Stimulated activated CD4-positive, alpha-beta T cell treated with anti-CD3 and anti-CD28 coated beads, TNF-alpha, amount 100 ng/mL, for 4 hours (primary cell): ENCODE measurements at regions not wholly inside any gene's neighbourhood (a gene's known extent, or its start where the extent isn't known, plus 50 kb on each side); places are given as distances from the start of the nearest gene placed in this dataset.
A peak's percentile ranks its signal among the peaks of the same experiment; 100 is the strongest.

ENCODE experiments used
- DNase-seq, 3 experiments: peaks; one replicate each; pipeline ENCODE4 v3.0.0-alpha.2; 2020; ENCODE audit warnings: low read depth in 3 of 3

DNA sequence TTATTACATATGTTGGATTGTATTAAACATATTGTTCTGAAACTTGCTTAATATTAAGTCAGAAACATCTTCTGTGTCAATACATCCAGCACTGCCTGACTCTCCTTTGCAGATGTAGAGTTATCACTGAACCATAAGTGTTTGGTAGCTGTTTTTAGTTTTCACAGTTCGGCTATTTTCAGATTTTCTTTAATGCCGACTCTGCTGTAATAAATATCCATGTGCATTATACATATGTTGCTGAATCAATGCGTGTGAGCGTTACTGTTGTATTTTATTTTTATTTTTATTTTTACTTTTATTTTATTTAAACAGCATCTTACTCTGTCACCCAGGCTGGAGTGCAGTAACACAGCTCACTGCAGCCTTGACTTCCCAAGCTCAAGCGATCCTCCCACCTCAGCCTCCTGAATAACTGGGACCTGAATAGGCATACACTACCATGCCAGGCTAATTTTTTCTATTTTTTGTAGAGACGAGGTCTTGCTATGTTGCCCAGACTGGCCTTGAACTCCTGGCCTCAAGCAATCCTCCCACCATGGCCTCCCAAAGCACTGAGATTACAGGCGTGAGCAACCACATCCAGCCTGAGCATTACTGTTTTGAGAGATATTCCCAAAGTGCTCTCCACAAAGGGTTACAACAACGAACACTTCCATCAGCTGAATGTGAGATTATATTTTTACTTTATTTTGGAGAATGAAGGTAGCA is 50.7 kb upstream of the NOCT start:
- no peak for DNase-seq

DNA sequence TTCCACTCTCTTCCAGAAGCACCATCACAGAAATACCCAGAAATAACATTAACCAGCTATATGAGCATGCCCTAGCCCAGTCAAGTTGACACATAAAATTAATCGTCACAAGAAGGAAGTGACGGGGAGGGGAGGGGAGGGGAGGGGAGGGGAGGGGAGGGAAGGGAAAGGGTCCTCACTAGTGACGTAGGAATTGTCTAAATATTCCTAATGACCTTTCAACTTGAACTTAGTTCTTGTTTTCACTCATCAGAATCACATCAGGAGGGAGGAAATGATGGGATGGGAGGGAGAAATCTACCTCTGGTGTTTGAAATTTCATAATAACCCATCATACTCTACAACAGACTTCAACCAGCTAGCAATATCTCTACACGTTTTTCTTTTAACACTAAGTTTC is 52.2 kb upstream of the NOCT start:
- DNase-seq, result no peak

DNA sequence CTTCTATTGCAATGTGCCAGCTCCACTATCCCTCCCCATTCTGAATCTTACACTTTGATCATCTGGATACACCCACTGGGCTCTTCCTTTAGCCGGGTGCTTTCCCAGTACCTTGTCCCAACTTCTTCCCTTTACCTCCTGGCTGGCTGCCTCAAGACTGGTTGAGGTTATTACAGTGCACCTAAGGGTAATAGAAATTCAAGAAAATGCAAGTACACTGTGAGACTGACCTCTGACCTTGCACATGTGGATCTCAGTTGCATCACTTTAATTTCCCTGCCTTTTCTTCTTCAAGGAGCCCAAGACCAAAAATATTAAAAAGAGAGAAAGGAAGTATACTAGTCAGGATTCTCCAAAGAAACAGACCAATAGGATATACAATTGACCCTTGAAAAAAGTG is 53.9 kb upstream of the NOCT start:
- DNase-seq, result no peak

DNA sequence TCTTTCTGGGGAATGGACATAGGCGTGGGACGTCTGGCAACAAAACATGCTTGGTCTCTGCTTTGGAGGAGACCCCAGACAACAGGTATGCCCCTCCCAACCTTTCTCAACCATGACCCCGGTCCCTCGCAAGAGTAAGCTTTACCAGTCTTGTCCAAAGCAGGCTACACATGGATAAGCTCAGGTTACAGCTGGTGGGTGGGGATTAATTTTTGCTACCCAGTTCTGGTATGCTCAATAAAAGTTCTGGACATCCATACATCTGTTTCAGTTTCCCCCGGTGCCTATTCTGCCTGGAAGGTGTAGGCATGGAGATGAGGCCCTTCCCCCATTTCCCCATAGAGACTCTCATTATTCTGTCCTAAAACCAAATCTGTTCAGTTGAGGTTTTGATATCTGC is 54.5 kb upstream of the NOCT start:
- no peak for DNase-seq

DNA sequence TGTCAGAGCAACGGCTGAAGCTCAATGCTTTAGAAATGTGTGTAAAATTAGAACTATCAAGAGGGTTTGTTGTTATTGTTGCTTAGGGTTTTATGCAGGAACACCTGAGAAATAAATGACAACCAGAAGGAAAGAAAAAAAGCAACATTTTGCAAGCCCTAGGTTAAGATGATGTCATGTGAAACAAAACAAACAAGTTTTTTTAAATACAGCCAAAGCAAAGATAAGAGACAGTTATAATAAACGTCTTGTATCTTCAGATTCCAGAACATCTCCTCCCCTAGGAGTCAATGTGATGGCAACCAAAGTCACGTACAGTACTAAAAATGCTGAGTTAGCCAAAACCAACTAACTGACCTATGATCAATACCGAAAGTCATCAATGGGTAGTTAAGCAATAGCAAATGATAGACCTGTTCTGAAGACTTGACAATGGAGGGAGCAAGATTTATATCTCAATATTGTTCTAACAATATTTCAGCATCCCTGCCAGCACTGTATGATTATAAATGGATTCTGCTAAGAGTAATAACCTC is 55.3 kb upstream of the NOCT start:
- DNase-seq, result no peak

DNA sequence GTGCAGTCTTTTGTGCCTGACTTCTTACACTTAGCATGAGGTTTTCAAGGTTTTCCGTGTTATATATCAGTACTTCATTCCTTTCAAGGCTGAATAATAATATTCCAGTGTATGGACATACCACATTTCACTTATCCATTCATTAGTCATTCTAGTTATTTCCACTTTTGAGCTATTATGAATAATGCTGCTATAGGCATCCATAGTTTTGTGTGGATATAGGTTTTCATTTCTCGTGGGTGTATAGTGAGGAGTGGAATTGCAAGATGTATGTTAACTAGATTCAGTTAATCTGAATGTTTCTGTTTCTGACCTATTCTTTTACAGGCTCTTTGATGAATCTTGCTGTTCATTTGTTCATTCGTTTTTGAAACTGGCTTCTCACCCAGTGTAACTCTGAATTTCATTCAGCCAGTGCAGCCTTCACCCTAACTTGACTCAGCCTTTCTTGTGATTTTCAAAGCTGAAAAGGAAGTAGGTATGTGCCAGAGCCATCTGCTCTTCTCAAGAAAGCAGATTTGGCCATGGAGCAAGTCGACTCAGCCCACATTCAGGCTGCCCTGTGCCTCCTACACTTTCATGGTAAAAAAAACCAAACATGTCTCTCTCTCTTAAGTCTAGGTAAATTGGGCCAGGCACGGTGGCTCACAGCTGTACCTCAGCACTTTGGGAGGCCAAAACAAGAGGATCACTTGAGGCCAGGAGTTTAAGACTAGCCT is 56.3 kb upstream of the NOCT start:
- no peak for DNase-seq

DNA sequence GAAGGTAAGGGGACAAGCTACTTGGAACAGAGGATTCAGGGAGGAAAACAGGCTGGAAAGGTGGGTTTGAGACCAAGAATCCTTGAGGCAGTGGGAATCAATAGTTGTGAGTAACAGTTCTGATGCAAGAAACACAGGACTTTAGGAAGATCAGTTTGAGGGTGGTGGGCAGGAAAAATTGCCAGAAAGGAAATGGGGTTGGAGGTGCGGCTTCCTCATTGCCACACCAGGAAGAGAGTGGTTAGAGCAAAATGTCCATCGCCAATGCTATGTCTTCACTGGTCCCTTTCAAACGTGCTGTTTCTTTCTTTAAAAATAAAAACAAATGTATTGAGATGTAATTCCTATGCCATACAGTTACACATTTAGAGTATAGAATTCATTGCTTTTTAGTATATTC is 57.1 kb upstream of the NOCT start:
- no peak for DNase-seq

DNA sequence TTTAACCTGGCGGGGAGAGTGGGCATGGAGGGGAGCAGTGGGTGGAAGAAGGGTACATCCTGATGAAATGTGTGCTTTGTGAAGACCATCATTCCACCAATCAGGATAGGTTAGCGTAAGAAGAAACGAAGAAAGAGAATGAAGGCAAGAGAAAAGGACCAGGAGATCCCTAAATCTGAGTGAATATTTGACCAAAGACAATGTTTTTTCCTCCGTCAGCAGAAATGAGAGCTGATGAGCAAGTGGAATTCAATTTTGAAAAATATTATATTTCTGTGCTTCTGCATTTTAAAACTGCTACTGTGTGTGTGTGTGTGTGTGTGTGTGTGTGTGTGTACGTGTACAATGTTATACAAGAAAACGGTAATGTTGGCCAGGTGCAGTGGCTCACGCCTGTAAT is 58.3 kb upstream of the NOCT start:
- DNase-seq, result no peak

DNA sequence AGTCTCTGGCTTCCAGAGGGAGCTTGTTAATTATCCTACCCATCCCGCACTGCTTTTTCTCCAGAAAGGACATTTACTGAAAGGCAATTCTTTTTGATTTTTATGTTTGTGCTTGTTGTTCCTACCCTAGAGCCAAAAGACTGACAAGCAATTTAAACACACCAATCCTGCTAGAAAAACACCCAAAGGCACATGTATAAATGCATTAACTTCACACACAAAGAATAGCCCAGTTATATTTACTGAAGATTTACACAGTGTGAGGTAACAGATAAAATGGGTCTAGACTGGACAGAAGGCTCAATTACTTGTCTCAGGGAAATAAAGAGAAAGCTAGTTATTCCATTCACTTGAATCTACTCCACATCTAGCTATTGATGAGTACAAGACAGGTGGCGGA is 61.2 kb upstream of the NOCT start:
- DNase-seq, result no peak

DNA sequence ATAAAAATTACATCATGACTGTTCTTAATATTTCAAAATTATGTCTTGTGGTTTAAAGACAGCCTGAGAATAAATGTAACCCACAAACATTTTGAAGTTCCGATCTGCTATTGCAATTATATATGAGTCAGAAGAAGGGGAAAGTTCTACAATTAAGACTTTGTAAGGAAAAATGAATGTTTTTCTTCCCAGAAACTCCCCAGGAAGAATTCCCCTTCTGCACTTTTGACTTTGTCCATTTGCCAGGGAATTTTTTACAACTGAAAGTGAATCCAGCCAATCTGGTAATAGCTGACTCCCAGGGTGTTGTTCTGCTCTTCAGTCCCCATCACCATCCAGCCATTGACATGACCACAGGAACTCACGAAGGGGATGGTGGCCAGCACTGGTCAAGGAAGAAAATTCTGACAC is 61.6 kb upstream of the NOCT start:
- DNase-seq, result no peak

DNA sequence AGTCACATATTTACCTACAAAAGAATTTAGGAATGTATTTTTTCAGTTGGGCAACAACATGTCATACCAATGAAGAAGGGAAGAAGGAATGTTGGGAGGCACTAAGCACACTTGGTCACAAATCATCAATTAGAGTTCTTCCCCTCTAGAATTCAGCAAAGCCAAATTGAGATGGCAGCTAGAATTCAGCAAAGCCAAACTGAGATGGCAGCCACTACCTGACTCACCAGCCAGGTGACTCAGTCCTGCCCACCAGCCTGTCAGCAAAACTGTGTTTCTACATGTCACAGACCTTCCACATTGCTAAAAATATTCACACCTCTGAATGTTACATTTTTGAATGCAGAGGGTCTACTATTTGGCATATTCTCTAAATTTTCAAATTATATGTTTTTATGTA is 63.2 kb upstream of the NOCT start:
- peak in 1 of 3 experiments; percentile 2 for DNase-seq

DNA sequence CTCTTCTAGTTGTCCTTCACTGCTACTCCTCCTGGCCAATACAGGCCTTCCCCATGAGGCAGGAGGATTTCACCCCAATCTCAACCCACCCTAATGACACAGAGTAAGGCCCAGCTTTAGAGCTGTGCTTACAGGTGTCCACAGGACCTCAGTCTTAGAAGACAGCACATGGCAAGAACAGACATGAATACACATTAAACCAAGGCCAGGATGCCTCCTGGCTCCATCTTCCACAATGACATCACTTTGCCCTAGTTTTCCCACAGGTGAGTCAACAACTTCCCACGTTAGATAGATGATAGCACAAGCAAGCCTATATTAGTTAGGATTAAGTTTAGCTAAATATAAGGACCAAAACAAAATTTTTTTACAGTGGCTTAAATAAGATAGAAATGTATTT is 63.8 kb upstream of the NOCT start:
- DNase-seq, result no peak

DNA sequence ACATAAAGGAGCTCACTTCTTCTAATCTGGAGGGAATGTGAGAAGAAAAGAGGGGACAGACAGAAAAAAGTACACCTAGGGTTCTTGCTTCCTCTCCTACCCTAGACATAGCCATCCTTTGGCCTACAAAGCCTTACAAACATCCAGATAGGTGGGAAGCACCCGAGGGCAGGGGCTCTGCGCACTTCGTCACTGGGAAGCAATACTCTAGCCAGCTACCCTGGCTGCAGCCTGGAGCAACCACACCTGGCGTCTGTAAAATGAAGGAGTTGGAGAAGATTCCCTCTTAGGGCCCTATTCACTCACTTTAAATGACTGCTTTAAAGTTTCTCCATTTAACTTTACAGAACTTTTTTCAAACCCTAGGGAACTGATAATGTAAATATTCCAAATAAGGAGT is 65.7 kb upstream of the NOCT start:
- no peak for DNase-seq

DNA sequence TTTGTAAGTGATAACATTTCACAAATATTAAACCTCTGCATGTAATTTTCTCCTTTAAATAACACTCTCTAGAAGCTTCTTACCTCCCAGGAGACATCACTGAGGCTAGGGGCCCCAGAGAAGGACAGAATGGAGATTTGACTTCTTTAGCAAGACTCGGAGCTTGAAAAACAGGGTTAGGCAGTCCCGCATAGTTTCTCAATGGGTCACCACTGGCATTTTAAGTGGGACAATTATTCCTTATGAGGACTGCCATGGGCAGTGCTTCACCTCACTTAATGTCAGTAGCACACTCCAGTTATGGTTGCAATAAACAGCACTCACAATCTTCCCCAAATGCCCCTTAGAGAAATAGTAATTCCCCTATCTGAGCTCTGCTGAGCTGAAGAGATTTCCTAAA is 66.7 kb upstream of the NOCT start:
- DNase-seq, result no peak

DNA sequence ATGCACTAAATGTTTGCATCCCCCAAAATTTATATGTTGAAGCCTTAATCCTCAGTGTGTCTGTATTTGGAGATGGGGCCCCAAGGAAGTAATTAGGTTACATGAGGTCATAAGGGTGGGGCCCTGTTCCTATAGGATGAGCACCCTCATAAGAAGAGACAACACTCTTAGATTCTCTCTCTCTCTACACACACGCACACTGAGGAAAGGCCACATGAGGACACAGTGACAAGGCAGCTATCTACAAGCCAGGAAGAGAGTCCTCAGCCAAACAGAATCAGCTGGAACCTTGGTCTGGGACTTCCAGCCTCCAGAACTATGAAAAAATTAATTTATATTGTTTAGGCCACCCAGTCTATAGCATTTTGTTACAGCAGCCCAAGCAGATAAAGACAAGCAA is 69.3 kb upstream of the NOCT start:
- DNase-seq, result no peak

DNA sequence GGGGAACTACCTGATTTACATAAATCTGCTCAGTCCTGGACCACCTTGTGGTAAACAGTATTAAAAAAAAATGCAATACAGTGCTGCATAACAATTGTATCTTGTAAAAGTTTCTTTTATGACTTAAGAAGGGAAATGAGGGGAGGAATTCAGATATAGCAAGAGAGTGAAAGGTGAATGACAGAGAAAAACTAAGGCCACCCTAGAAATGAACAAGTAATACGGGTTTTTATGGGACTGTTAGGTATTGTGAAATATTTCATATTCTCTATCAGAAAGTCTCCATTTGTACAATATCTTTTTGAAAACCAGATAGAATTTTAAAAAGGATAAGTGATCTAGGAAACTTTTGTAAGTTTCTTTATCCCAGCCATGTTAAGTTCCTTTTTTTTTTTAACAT is 69.7 kb upstream of the NOCT start:
- no peak for DNase-seq

DNA sequence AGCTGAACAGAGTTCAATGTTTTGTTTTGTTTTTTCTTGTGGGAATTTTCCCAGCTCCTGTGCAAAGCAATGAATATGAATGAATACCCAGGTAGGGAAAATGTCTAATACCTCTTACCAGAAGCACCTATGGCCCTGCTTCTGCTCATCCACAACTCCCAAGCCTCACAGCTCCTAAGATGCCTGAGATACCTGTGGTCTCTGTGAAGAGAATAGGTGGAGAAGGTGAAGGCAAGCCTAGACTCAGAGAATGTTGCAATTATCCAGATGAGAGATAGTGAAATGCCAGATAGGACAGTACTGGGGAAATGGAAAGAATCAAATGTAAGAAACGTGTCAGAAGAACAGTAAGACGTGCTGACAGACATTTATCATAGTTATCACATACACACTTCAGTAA is 70.2 kb upstream of the NOCT start:
- DNase-seq, result no peak

DNA sequence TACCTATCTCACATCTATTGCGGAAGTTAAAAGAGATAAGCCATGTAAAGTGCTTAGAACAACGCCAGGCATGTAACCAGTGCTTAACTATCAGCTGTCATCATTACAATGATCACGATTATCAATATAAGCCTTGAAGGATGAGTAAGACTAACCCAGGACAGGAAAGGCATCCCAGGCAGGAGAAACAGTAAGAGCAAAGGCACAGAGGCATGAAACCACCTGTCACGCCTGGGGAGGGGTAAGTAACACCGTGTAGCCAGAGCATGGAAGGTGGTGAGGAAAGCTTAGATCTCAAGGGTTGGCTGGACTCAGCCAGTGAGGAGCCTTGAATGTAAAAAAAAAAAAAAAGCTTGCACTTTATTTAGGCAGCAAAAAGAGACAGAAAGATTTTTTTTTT is 71.7 kb upstream of the NOCT start:
- DNase-seq, result no peak

DNA sequence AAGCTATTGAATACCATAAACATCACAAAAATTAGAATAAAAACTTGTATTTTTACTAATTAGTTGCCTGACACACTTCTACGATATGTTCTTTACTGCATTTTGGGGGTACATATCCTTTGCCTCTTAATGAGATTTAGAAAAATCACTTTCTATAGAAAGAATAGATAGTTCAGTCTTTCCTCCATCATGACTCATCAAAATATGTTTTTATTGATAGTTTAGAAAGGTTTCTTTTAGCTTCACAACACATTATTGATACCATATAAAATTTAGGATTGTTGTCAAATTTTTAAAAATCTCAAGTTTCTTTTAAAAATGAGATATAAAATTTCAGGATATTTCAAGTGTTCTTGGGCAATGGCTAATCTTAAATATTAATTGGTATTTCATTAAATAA is 74.5 kb upstream of the NOCT start:
- DNase-seq, result no peak

DNA sequence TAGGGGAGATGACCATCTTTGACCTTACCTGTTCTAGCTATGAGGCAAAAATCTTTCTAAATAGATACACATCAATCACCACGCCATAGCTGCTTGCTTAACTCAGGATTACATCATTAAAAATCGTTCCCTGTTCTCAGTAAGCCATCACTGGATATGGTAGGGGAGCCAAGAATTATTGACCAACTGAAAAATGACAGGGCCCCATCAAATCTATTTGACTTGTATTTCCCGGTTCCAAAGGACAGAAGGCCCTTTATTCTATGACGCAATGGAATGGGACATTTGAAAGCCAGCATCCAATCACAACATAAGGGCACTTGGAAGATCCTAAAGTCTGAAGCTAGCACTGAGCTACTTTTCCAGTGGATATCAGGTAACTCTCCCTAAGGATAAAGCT is 75.6 kb upstream of the NOCT start:
- DNase-seq, result no peak

DNA sequence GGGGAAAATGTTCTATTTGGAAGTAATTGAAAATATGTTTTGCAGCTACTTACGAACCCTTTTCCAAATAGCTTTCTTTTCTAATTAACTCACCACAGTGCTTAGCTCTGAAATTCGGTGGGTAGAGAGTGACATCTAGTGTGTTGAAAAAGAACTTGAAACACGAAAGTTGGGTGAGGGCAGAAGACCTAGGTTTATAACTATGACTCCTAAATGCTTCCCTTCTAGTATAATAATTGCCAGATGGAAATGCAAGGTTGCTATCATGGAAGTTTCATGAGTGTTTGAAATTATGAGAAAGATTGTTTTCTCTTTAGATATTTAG is 77.3 kb upstream of the NOCT start:
- DNase-seq, result no peak

DNA sequence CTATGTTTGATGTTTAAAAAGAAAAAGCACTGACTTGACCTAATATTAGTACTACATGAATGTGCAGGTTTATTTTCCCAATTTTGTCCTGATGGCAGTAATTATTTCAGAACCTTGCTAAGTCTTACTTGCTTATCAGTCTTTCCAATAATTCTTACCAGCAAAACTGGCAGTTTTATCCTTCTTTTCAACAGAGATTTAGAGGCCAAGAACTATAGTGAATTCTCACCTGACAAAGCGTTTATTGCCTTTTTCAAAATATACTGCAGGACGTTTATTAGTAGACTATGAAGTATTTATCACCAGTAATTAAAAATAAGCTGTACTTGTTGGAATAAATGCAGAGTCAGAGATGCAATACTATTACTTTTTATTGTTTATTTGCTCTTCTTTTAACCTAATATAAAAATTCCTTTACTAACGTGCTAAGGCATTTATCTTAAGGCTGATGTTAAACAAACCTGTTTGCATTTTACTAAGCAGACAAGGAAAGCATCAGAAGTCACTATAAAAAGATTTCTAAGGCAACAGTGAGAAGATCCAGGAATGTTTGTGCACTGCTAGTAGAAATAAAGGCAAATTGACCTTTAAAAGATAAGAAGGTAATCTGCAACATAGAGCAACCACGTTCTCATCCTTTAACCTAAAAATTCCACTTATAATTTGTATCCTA is 80.3 kb upstream of the NOCT start:
- DNase-seq, result no peak

DNA sequence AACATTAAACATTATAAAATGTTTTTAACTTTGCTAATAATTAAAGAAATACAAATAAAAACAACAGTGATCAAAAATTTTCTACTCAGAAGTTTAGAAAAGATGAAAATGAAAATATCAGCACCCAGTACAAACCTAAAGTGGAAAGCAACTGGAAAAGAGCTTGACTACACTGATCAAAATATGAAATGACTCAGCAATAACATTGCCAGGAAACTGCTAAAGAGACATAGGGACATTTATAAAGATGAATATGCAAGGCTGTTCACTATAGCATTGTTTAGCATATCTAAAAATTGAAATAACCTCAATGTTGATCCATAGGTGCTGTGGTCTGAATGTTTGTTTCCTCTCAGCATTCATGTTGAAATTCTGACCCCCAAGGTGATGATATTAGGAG is 88.5 kb upstream of the NOCT start:
- DNase-seq, result no peak
